ENCODE measurements at regions not wholly inside any gene's neighbourhood (a gene's known extent, or its start where the extent isn't known, plus 50 kb on each side); places are given as distances from the start of the nearest gene placed in this dataset.

GRCh38 chr5:21694567-21694966 is 1158.6 kb downstream of the CDH12 start:
- Histone ChIP-seq H3K9me3 (ENCODE audit: control insufficient read depth, low read length) (peaks cover 5% of the 10 kb centered on the region), H4K91ac (ENCODE audit: low read length) (no peak overlapping the region), H2BK120ac (ENCODE audit: low read depth, low read length) (no peak overlapping the region), H3K4me2 (ENCODE audit: low read length, poor library complexity, severe bottlenecking) (no peak overlapping the region), H2AK5ac (ENCODE audit: low read length, severe bottlenecking) (no peak overlapping the region), H3K27me3 (ENCODE audit: control insufficient read depth in 1 of 2, insufficient read depth in 1 of 2, low read length in 2 of 2) (no peaks in the 10 kb centered on the region), H3K18ac (ENCODE audit: low read depth in 1 of 2, low read length in 2 of 2) (no peak overlapping the region), H3K79me1 (replicated peaks; ENCODE audit: low read length, poor library complexity, severe bottlenecking) (no peaks in the 10 kb centered on the region), H3K4me3 (ENCODE audit: insufficient read depth in 1 of 2, low read depth in 1 of 2, low read length in 2 of 2) (no peak overlapping the region), H3K14ac (ENCODE audit: low read length in 2 of 2) (no peak overlapping the region), H4K8ac (ENCODE audit: low read length) (no peak overlapping the region), H2BK5ac (ENCODE audit: low read depth, low read length, poor library complexity, severe bottlenecking) (no peak overlapping the region), H3K4ac (ENCODE audit: low read depth in 1 of 2, low read length in 2 of 2) (no peak overlapping the region), H2BK15ac (ENCODE audit: low read depth, poor library complexity, severe bottlenecking) (no peak overlapping the region), H3K27ac (ENCODE audit: low read length, poor library complexity, severe bottlenecking) (no peak overlapping the region), H2AFZ (ENCODE audit: low read depth, low read length) (no peak overlapping the region), H3K23ac (ENCODE audit: low read length in 2 of 2) (no peak overlapping the region), H3K4me1 (ENCODE audit: control insufficient read depth, insufficient read depth, low read depth, low read length) (no peaks in the 10 kb centered on the region), H3K36me3 (ENCODE audit: control insufficient read depth in 1 of 2, insufficient read depth in 2 of 2, low read depth in 1 of 2, low read length in 2 of 2) (no peaks in the 10 kb centered on the region), H2BK12ac (ENCODE audit: low read length in 2 of 2) (no peak overlapping the region), H3K9ac (ENCODE audit: low read length) (no peak overlapping the region)
- WGBS: 97% methylated on average over 2 of the region's 2 CpGs
- no peak for DNase-seq

- no peaks in the 10 kb centered on the region for H3K79me1 ChIP-seq (replicated peaks; ENCODE audit: low read length, poor library complexity, severe bottlenecking)
- no peak overlapping the region for H2BK120ac ChIP-seq (ENCODE audit: low read depth, low read length)
- H3K27me3 ChIP-seq (ENCODE audit: control insufficient read depth in 1 of 2, insufficient read depth in 1 of 2, low read length in 2 of 2): no peaks in the 10 kb centered on the region
- H3K14ac ChIP-seq (ENCODE audit: low read length in 2 of 2): no peak overlapping the region
- H2AFZ ChIP-seq (ENCODE audit: low read depth, low read length): no peak overlapping the region
- H3K4ac ChIP-seq (ENCODE audit: low read depth in 1 of 2, low read length in 2 of 2): no peak overlapping the region
- H3K4me2 ChIP-seq (ENCODE audit: low read length, poor library complexity, severe bottlenecking): no peak overlapping the region
- H3K9me3 ChIP-seq (ENCODE audit: control insufficient read depth, low read length): peaks cover 5% of the 10 kb centered on the region
- DNase-seq: no peak
- no peaks in the 10 kb centered on the region for H3K4me1 ChIP-seq (ENCODE audit: control insufficient read depth, insufficient read depth, low read depth, low read length)
- no peak overlapping the region for H2BK5ac ChIP-seq (ENCODE audit: low read depth, low read length, poor library complexity, severe bottlenecking)
- H3K9ac ChIP-seq (ENCODE audit: low read length): no peak overlapping the region
- no peak overlapping the region for H3K4me3 ChIP-seq (ENCODE audit: insufficient read depth in 1 of 2, low read depth in 1 of 2, low read length in 2 of 2)
- no peak overlapping the region for H4K91ac ChIP-seq (ENCODE audit: low read length)
- H2BK12ac ChIP-seq (ENCODE audit: low read length in 2 of 2): no peak overlapping the region
- H2AK5ac ChIP-seq (ENCODE audit: low read length, severe bottlenecking): no peak overlapping the region
- H4K8ac ChIP-seq (ENCODE audit: low read length): no peak overlapping the region
- no peaks in the 10 kb centered on the region for H3K36me3 ChIP-seq (ENCODE audit: control insufficient read depth in 1 of 2, insufficient read depth in 2 of 2, low read depth in 1 of 2, low read length in 2 of 2)
- H3K27ac ChIP-seq (ENCODE audit: low read length, poor library complexity, severe bottlenecking): no peak overlapping the region
- H2BK15ac ChIP-seq (ENCODE audit: low read depth, poor library complexity, severe bottlenecking): no peak overlapping the region
- no peak overlapping the region for H3K23ac ChIP-seq (ENCODE audit: low read length in 2 of 2)
- no peak overlapping the region for H3K18ac ChIP-seq (ENCODE audit: low read depth in 1 of 2, low read length in 2 of 2)
Measured at GRCh38 chr5:21693591-21693990, 1159.6 kb downstream of the CDH12 start.

DNA sequence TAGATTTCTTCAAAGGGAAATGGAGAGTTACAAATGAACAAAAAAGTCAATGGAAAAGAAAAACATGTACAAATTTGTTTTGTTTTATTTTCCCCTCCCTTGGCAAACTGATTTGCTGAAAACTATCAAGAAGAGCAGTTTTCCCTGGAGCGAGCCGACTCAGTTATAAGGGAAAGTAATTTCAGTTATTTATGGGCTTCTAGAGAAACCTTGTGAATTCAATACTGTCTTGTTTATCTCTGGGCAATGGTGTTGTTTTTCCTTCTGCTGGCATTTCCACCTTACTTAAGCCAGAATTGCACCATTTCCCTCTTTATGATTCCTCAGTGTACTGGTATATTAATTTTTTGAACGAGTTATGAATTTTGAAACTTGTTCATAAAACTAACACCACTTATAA is 1163.6 kb downstream of the CDH12 start:
- no peak overlapping the region for H2AFZ ChIP-seq (ENCODE audit: low read depth, low read length)
- H2BK5ac ChIP-seq (ENCODE audit: low read depth, low read length, poor library complexity, severe bottlenecking): no peak overlapping the region
- H3K9me3 ChIP-seq (ENCODE audit: control insufficient read depth, low read length): no peaks in the 10 kb centered on the region
- H3K36me3 ChIP-seq (ENCODE audit: control insufficient read depth in 1 of 2, insufficient read depth in 2 of 2, low read depth in 1 of 2, low read length in 2 of 2): no peaks in the 10 kb centered on the region
- H3K18ac ChIP-seq (ENCODE audit: low read depth in 1 of 2, low read length in 2 of 2): no peak overlapping the region
- no peak overlapping the region for H3K4me3 ChIP-seq (ENCODE audit: insufficient read depth in 1 of 2, low read depth in 1 of 2, low read length in 2 of 2)
- H3K14ac ChIP-seq (ENCODE audit: low read length in 2 of 2): no peak overlapping the region
- H2AK5ac ChIP-seq (ENCODE audit: low read length, severe bottlenecking): no peak overlapping the region
- no peak overlapping the region for H4K91ac ChIP-seq (ENCODE audit: low read length)
- H3K4me1 ChIP-seq (ENCODE audit: control insufficient read depth, insufficient read depth, low read depth, low read length): no peaks in the 10 kb centered on the region
- no peak overlapping the region for H3K4ac ChIP-seq (ENCODE audit: low read depth in 1 of 2, low read length in 2 of 2)
- no peaks in the 10 kb centered on the region for H3K79me1 ChIP-seq (replicated peaks; ENCODE audit: low read length, poor library complexity, severe bottlenecking)
- H2BK15ac ChIP-seq (ENCODE audit: low read depth, poor library complexity, severe bottlenecking): no peak overlapping the region
- H3K23ac ChIP-seq (ENCODE audit: low read length in 2 of 2): no peak overlapping the region
- H2BK120ac ChIP-seq (ENCODE audit: low read depth, low read length): no peak overlapping the region
- no peak overlapping the region for H3K27ac ChIP-seq (ENCODE audit: low read length, poor library complexity, severe bottlenecking)
- no peak overlapping the region for H2BK12ac ChIP-seq (ENCODE audit: low read length in 2 of 2)
- WGBS: 90% methylated on average over 2 of the region's 3 CpGs
- H3K9ac ChIP-seq (ENCODE audit: low read length): no peak overlapping the region
- no peak overlapping the region for H3K4me2 ChIP-seq (ENCODE audit: low read length, poor library complexity, severe bottlenecking)
- H4K8ac ChIP-seq (ENCODE audit: low read length): no peak overlapping the region
- DNase-seq: no peak
- H3K27me3 ChIP-seq (ENCODE audit: control insufficient read depth in 1 of 2, insufficient read depth in 1 of 2, low read length in 2 of 2): peaks cover 0 to 4% of the 10 kb centered on the region in 2 experiments

DNA sequence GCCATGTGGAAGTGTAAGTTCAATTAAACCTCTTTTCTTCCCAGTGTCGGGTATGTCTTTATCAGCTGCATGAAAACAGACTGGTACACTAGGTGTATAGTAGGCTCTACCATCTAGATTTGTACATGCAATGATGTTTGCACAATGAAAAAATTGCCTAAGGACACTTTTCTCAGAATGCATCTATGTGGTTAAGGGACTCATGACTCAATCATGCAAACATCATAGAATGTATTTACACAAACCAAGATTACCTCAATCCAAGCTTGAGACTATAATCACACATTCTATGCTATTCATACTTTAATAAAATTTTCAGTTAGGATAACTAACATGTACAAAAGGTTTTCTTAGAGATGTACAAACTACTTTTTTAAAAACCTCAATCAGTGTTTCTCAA is 1164.5 kb downstream of the CDH12 start:
- peaks cover 0 to 4% of the 10 kb centered on the region in 2 experiments for H3K27me3 ChIP-seq (ENCODE audit: control insufficient read depth in 1 of 2, insufficient read depth in 1 of 2, low read length in 2 of 2)
- H3K18ac ChIP-seq (ENCODE audit: low read depth in 1 of 2, low read length in 2 of 2): no peak overlapping the region
- no peak overlapping the region for H2AFZ ChIP-seq (ENCODE audit: low read depth, low read length)
- H4K91ac ChIP-seq (ENCODE audit: low read length): no peak overlapping the region
- no peak overlapping the region for H3K14ac ChIP-seq (ENCODE audit: low read length in 2 of 2)
- H3K9me3 ChIP-seq (ENCODE audit: control insufficient read depth, low read length): no peaks in the 10 kb centered on the region
- no peak overlapping the region for H2BK15ac ChIP-seq (ENCODE audit: low read depth, poor library complexity, severe bottlenecking)
- no peak overlapping the region for H3K23ac ChIP-seq (ENCODE audit: low read length in 2 of 2)
- no peak overlapping the region for H3K9ac ChIP-seq (ENCODE audit: low read length)
- no peak overlapping the region for H2BK12ac ChIP-seq (ENCODE audit: low read length in 2 of 2)
- no peak overlapping the region for H3K27ac ChIP-seq (ENCODE audit: low read length, poor library complexity, severe bottlenecking)
- no peak overlapping the region for H4K8ac ChIP-seq (ENCODE audit: low read length)
- H2BK5ac ChIP-seq (ENCODE audit: low read depth, low read length, poor library complexity, severe bottlenecking): no peak overlapping the region
- H2AK5ac ChIP-seq (ENCODE audit: low read length, severe bottlenecking): no peak overlapping the region
- H3K4me1 ChIP-seq (ENCODE audit: control insufficient read depth, insufficient read depth, low read depth, low read length): no peaks in the 10 kb centered on the region
- no peak overlapping the region for H3K4me2 ChIP-seq (ENCODE audit: low read length, poor library complexity, severe bottlenecking)
- no peak overlapping the region for H2BK120ac ChIP-seq (ENCODE audit: low read depth, low read length)
- no peak for DNase-seq
- no peak overlapping the region for H3K4ac ChIP-seq (ENCODE audit: low read depth in 1 of 2, low read length in 2 of 2)
- no peaks in the 10 kb centered on the region for H3K79me1 ChIP-seq (replicated peaks; ENCODE audit: low read length, poor library complexity, severe bottlenecking)
- no peaks in the 10 kb centered on the region for H3K36me3 ChIP-seq (ENCODE audit: control insufficient read depth in 1 of 2, insufficient read depth in 2 of 2, low read depth in 1 of 2, low read length in 2 of 2)
- H3K4me3 ChIP-seq (ENCODE audit: insufficient read depth in 1 of 2, low read depth in 1 of 2, low read length in 2 of 2): no peak overlapping the region
- no CpG with 5 or more reads among the region's 1 CpG for WGBS
